Psoas muscle (tissue), 7 donors: ENCODE measurements at regions not wholly inside any gene's neighbourhood (a gene's known extent, or its start where the extent isn't known, plus 50 kb on each side); places are given as distances from the start of the nearest gene placed in this dataset.

ENCODE experiments used
- ATAC-seq, 4 donors: fragments of 200-7000 bp; cut with Tn5 transposase; one replicate each; pipeline ENCODE4 v1.9.1; 2020; ENCODE audit warnings: moderate library complexity in 3 of 4, mild to moderate bottlenecking in 2 of 4
- DNase-seq, 2 donors: peaks; one replicate each; pipeline ENCODE4 v3.0.0-alpha.2; 2020
- H3K27ac ChIP-seq: fragments of 200-600 bp; one replicate; pipeline ENCODE4 v1.8.0; 2022
- H3K27me3 ChIP-seq, 3 donors: fragments of 200-600 bp in 1 of 3; one replicate each; pipeline versions ENCODE4 v1.6.1 to v1.8.0; 2013 to 2022; ENCODE audit warnings: low read length in 2 of 3, mild to moderate bottlenecking in 2 of 3, moderate library complexity in 1 of 3; ENCODE audit not compliant: insufficient read depth in 3 of 3
- H3K36me3 ChIP-seq, 2 donors: fragments of 200-600 bp in 1 of 2; one replicate each; pipeline versions ENCODE4 v1.6.1 to v1.8.0; 2013 to 2022; ENCODE audit warnings: low read depth in 1 of 2, mild to moderate bottlenecking in 1 of 2, moderate library complexity in 1 of 2; ENCODE audit not compliant: insufficient read depth in 1 of 2
- H3K4me1 ChIP-seq: fragments of 200-600 bp; one replicate; pipeline ENCODE4 v1.8.0; 2022
- H3K4me3 ChIP-seq: fragments of 200-600 bp; one replicate; pipeline ENCODE4 v1.8.0; 2022; ENCODE audit warnings: mild to moderate bottlenecking
- H3K9me3 ChIP-seq: fragments of 200-600 bp; one replicate; pipeline ENCODE4 v1.8.0; 2022
- WGBS, 3 donors: extraction: QIAGEN DNeasy Blood & Tissue Kit; methylation state at CpG; one replicate each; pipeline versions ENCODE4 v1.1.6 to v1.1.7; 2013; 5-methylcytosine and 5-hydroxymethylcytosine counted together
- intact Hi-C, 2 donors: fragments of 100-400 bp; cut with DNase I; formaldehyde crosslinking; loops; one replicate each; pipeline versions ENCODE4 v1.11.0 to v1.14.2; 2022
- TF ChIP-seq, protein P1 (sequence below): fragments of 200-600 bp; IDR thresholded peaks from one replicate; pipeline ENCODE4 v1.8.0; 2022; ENCODE audit warnings: antibody characterized with exemption
- donor health status: healthy with polysubstance abuse.
- donor health status: DM: no; HTN: no; CAD: no; lungs with moderate emphysema.
- donor health status: Bipolar disorder and iron deficiency.
- donor health status: healthy.
- donor health status: DM: yes; HTN: yes; CAD: no.
- donor health status: DM: no; HTN: no; CAD: no.
- donor health status: DM: yes; HTN: yes; CAD: no.

DNA sequence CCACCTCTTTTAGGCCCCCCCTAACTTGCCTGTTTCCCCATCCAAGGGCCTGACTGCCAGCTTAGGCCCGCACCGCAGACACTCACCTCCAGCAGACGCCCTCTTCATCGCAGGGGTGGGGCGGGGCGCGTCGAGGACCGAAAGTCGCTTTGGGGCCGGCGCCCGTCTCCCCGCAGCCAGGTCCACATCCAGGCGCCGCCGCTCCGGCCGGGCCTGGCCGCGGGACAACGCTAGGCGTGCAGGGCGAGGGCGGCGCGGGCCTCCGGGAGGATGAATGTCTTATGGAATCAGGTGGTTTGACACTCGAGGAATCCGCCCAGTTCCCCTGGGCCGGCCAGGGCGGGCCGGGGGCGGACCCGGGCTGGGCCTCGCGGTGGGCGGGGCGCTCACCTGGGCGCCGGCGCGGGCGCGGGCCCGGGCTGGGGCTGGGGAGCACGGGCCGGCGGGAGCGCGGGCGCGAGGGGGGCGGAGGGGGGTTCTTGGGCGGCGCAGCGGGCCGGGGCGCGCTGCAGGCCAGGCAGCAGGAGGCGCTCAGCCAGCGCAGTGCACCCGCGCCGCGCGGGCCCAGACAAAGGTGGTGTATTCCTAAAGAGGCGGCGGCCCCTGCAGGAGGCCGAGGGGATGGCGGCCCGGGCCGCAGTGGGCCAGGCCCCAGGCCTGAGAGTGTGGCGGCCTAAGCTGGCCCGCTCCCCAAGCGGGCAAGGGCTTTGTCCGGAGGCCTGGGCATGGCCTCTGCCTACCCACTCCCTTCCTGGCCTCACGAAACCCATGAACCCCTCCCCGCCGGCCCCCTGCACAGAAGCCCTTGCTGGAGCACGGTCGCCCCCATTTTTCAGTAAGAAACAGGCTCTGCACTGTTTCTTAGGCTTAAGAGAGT, 177.6 kb downstream of the IGLL1 start:
- no peaks in the 10 kb centered on the region for H3K4me1 ChIP-seq
- DNase-seq (peak; percentile 47 to 54), ATAC-seq (peak in 3 of 4 donors; percentile 44 to 65 (median 60))
- TF ChIP-seq, protein P1, sequence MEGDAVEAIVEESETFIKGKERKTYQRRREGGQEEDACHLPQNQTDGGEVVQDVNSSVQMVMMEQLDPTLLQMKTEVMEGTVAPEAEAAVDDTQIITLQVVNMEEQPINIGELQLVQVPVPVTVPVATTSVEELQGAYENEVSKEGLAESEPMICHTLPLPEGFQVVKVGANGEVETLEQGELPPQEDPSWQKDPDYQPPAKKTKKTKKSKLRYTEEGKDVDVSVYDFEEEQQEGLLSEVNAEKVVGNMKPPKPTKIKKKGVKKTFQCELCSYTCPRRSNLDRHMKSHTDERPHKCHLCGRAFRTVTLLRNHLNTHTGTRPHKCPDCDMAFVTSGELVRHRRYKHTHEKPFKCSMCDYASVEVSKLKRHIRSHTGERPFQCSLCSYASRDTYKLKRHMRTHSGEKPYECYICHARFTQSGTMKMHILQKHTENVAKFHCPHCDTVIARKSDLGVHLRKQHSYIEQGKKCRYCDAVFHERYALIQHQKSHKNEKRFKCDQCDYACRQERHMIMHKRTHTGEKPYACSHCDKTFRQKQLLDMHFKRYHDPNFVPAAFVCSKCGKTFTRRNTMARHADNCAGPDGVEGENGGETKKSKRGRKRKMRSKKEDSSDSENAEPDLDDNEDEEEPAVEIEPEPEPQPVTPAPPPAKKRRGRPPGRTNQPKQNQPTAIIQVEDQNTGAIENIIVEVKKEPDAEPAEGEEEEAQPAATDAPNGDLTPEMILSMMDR: peak; percentile 31
- 7 to 10% (median 9%) methylated on average over 57 to 82 of the region's 82 CpGs for WGBS, 3 donors
- peaks cover 0 to 30% (median 7%) of the 10 kb centered on the region in 3 donors for H3K27me3 ChIP-seq
- H3K4me3 ChIP-seq: peak overlapping the region; percentile 36
- H3K9me3 ChIP-seq: peaks cover 5% of the 10 kb centered on the region
- H3K27ac ChIP-seq: no peak overlapping the region
- intact Hi-C loops: no loop called here
- no peaks in the 10 kb centered on the region for H3K36me3 ChIP-seq

DNA sequence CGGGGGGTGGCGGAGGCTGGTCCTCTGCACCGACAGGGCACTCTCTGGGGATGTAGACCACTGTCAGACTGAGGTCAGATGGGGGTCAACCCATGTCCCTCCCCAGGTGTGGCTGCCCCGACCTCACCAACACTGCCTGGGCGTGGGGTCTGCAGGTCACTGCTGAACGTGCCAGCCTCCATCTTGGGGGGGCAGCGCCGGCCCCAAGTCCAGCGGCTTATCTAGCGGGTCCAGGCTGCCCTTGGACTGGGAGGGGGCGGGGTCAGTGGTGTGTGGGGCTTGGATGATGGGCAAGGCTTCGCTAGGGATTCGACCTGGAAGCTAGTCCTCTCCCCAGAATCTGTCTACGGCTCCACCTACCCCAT, 178.2 kb downstream of the IGLL1 start:
- H3K4me1 ChIP-seq: no peaks in the 10 kb centered on the region
- no peak for ATAC-seq
- H3K27ac ChIP-seq: no peak overlapping the region
- intact Hi-C loops: no loop called here
- TF ChIP-seq, protein P1: no peak
- H3K27me3 ChIP-seq: peaks cover 0 to 30% (median 7%) of the 10 kb centered on the region in 3 donors
- peak overlapping the region; percentile 36 for H3K4me3 ChIP-seq
- H3K9me3 ChIP-seq: peaks cover 5% of the 10 kb centered on the region
- peak in 1 of 2 donors; percentile 52 for DNase-seq
- H3K36me3 ChIP-seq: no peaks in the 10 kb centered on the region
- 53 to 67% (median 61%) methylated on average over 13 to 14 of the region's 14 CpGs for WGBS, 3 donors

DNA sequence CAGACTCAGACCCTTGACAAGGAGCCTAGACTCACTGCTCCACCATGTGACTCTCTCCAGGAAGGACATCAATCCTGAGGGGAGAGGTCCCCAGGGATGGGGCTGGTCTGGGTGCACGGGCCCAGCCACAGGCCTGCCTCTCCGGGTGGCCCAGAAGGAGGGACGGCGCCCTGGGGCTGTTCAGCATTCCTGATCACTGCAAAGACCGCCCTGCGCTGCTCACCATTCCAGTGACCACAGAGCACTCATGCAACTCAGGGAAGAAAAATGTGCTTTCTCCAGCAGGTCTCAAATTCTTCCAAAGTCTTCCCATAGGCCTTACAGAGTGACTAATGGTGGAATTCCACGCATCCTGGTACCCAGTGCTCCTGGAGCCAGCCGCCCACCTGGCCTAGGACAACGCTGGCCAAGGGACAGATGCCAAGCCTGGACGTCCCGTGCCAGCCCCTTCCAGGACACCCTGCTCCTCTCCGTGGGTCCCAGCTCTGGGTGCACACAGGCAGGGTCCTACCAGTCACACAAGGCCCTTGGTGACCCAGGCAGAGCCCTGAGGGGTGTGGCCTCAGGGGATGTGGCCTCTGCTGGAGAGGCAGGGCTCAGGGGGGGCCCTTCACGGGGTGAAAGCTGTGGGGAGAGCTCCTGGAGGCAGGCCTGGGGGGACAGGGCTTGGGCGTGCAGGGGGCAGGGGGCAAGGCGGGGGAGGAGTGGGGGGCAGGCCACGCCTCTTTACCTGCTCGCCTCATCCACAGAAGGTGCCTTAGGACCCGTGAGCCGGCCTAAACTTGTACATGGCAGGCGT, 178.8 kb downstream of the IGLL1 start:
- TF ChIP-seq, protein P1: no peak
- H3K36me3 ChIP-seq: no peaks in the 10 kb centered on the region
- H3K27me3 ChIP-seq: peaks cover 0 to 30% (median 7%) of the 10 kb centered on the region in 3 donors
- 62 to 66% (median 63%) methylated on average over 14 to 20 of the region's 20 CpGs for WGBS, 3 donors
- intact Hi-C loops: no loop called here
- DNase-seq (peak in 1 of 2 donors; percentile 39), ATAC-seq (no peak)
- H3K27ac ChIP-seq: no peak overlapping the region
- no peaks in the 10 kb centered on the region for H3K4me1 ChIP-seq
- H3K9me3 ChIP-seq: peaks cover 5% of the 10 kb centered on the region
- no peak overlapping the region for H3K4me3 ChIP-seq

DNA sequence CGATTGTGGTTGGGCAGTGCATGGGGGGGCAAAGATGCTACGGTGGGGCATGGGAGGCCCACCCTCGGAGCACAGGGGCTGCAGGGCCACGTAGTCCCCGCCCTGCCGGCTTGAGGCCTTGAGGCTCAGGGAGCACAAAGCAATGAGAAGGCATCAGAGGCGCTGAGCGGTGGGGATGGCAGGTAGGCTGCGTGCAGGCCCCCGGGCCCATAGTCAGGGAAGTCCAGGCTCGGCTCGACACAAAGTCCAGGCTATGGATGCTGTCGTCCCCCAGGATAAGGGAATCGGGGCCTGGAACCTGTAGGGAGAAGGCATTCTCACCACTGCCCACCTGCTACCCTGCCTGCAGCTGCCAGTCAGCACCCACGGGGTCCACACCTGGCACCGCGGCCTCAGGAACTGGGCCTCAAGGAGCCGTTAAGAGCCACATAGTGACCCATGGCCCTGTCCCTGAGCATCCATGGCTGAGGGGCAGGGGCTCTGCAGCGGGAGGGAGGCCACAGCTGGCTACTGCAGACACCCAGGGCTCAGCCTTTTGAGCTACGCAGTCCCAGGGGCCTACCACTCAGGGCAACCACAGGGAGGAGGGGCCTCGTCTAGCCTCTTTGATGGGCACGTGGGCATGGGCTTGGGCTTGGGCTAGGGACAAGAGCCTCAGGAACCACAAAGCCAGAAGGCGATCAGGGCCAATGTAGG, 179.7 kb downstream of the IGLL1 start:
- intact Hi-C loops: no loop called here
- Histone ChIP-seq H3K9me3 (no peaks in the 10 kb centered on the region), H3K4me1 (no peaks in the 10 kb centered on the region), H3K27me3 (peaks cover 0 to 26% (median 6%) of the 10 kb centered on the region in 3 donors), H3K36me3 (no peaks in the 10 kb centered on the region), H3K27ac (no peak overlapping the region), H3K4me3 (no peak overlapping the region)
- ATAC-seq (no peak), DNase-seq (no peak)
- 84 to 89% (median 87%) methylated on average over 23 of the region's 23 CpGs for WGBS, 3 donors
- TF ChIP-seq, protein P1: no peak
